ENCODE measurements at regions not wholly inside any gene's neighbourhood (a gene's known extent, or its start where the extent isn't known, plus 50 kb on each side); places are given as distances from the start of the nearest gene placed in this dataset.
A peak's percentile ranks its signal among the peaks of the same experiment; 100 is the strongest.

GRCh38 chr5:74310386-74310785, 330.1 kb downstream of the ENC1 start:
- H3K4me1 ChIP-seq, result peaks cover 0 to 21% (median 6%) of the 10 kb centered on the region in 12 donors
- intact Hi-C loops (cut with DNase I), result no loop called here
- no peak overlapping the region for H3K27ac ChIP-seq
- no peak overlapping the region for H3K4me3 ChIP-seq
- 62 to 84% (median 76%) methylated on average over 3 of the region's 3 CpGs for WGBS, 4 donors
- ATAC-seq (peak in 1 of 4 donors; percentile 58), DNase-seq (no peak)
- H3K36me3 ChIP-seq, result no peaks in the 10 kb centered on the region
- H3K9me3 ChIP-seq, result no peaks in the 10 kb centered on the region
- no peaks in the 10 kb centered on the region for H3K27me3 ChIP-seq
- TF ChIP-seq POLR2A (IDR thresholded peaks at IDR 0.05), result no peak
- TF ChIP-seq CTCF (IDR thresholded peaks at IDR 0.05), result no peak

GRCh38 chr5:74309050-74309449, 331.5 kb downstream of the ENC1 start:
- Histone ChIP-seq H3K27ac (no peak overlapping the region), H3K36me3 (no peaks in the 10 kb centered on the region), H3K4me3 (no peak overlapping the region), H3K4me1 (peaks cover 0 to 21% (median 6%) of the 10 kb centered on the region in 12 donors), H3K27me3 (no peaks in the 10 kb centered on the region), H3K9me3 (no peaks in the 10 kb centered on the region)
- intact Hi-C loops (cut with DNase I), result no loop called here
- no peak for TF ChIP-seq POLR2A (IDR thresholded peaks at IDR 0.05)
- no peak for DNase-seq
- no peak for ATAC-seq

GRCh38 chr5:74306845-74307244, 333.7 kb downstream of the ENC1 start:
- WGBS, 4 donors, result 39 to 70% (median 54%) methylated on average over 2 of the region's 2 CpGs
- Histone ChIP-seq H3K27me3 (no peaks in the 10 kb centered on the region), H3K27ac (no peak overlapping the region), H3K36me3 (no peaks in the 10 kb centered on the region), H3K4me3 (no peak overlapping the region), H3K9me3 (no peaks in the 10 kb centered on the region), H3K4me1 (peaks cover 0 to 16% (median 6%) of the 10 kb centered on the region in 12 donors)
- ATAC-seq, result no peak
- TF ChIP-seq POLR2A (IDR thresholded peaks at IDR 0.05) (no peak), CTCF (IDR thresholded peaks at IDR 0.05) (no peak)
- intact Hi-C loops (cut with DNase I), result no loop called here
- no peak for DNase-seq

- DNase-seq, result no peak
- ATAC-seq, result no peak
- no peak for TF ChIP-seq POLR2A (IDR thresholded peaks at IDR 0.05)
- TF ChIP-seq CTCF (IDR thresholded peaks at IDR 0.05), result no peak
- Histone ChIP-seq H3K36me3 (no peaks in the 10 kb centered on the region), H3K9me3 (no peaks in the 10 kb centered on the region), H3K27ac (no peak overlapping the region), H3K4me1 (no peaks in the 10 kb centered on the region), H3K4me3 (no peak overlapping the region), H3K27me3 (no peaks in the 10 kb centered on the region)
- intact Hi-C loops (cut with DNase I), result no loop called here
- 64 to 81% (median 73%) methylated on average over 1 of the region's 1 CpG for WGBS, 4 donors
Measured at GRCh38 chr5:74304536-74304935, 336.0 kb downstream of the ENC1 start.

GRCh38 chr5:74303578-74303977, 336.9 kb downstream of the ENC1 start:
- ATAC-seq, result no peak
- TF ChIP-seq CTCF (IDR thresholded peaks at IDR 0.05), result no peak

More at GRCh38 chr5:74303578-74303977, 336.9 kb downstream of the ENC1 start:
- no peaks in the 10 kb centered on the region for H3K27me3 ChIP-seq
- no peaks in the 10 kb centered on the region for H3K36me3 ChIP-seq
- H3K9me3 ChIP-seq, result no peaks in the 10 kb centered on the region
- intact Hi-C loops (cut with DNase I), result no loop called here
- 95 to 97% (median 95%) methylated on average over 3 of the region's 3 CpGs for WGBS, 4 donors
- H3K4me3 ChIP-seq, result no peak overlapping the region
- no peaks in the 10 kb centered on the region for H3K4me1 ChIP-seq
- no peak for DNase-seq
- no peak overlapping the region for H3K27ac ChIP-seq
